ENCODE measurements at regions not wholly inside any gene's neighbourhood (a gene's known extent, or its start where the extent isn't known, plus 50 kb on each side); places are given as distances from the start of the nearest gene placed in this dataset.

DNA sequence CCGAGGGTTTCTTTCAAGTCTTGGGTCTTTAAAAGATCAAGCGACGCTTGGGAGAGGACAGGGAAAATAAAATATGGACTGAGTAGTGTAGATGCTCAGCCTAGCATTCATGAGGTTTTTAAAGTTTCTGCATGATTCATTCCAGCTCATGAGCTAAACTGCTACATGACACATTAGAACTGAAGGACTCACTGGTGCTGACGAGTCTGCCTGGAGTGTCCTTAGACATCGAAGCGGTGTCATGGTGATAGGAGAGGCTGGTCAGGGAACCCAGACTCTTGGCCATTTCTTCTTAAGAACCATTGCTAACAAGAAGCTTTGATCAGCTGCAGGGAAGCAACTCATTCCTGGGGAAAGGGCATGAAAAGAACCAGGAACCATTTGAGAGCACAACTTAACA lies 158.6 kb downstream of the TRIML1 start:
- no peak for TF ChIP-seq EP300 (IDR thresholded peaks at IDR 0.05)
- TF ChIP-seq, protein P1, sequence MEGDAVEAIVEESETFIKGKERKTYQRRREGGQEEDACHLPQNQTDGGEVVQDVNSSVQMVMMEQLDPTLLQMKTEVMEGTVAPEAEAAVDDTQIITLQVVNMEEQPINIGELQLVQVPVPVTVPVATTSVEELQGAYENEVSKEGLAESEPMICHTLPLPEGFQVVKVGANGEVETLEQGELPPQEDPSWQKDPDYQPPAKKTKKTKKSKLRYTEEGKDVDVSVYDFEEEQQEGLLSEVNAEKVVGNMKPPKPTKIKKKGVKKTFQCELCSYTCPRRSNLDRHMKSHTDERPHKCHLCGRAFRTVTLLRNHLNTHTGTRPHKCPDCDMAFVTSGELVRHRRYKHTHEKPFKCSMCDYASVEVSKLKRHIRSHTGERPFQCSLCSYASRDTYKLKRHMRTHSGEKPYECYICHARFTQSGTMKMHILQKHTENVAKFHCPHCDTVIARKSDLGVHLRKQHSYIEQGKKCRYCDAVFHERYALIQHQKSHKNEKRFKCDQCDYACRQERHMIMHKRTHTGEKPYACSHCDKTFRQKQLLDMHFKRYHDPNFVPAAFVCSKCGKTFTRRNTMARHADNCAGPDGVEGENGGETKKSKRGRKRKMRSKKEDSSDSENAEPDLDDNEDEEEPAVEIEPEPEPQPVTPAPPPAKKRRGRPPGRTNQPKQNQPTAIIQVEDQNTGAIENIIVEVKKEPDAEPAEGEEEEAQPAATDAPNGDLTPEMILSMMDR (IDR thresholded peaks at IDR 0.05), result no peak
- no peak for TF ChIP-seq POLR2A (IDR thresholded peaks at IDR 0.05)
- no peak for DNase-seq
- no peaks in the 10 kb centered on the region for H3K9me3 ChIP-seq
- H3K27me3 ChIP-seq, result no peaks in the 10 kb centered on the region
- H3K4me1 ChIP-seq (ENCODE audit: insufficient read depth), result no peaks in the 10 kb centered on the region
- H3K27ac ChIP-seq, result no peak overlapping the region
- intact Hi-C loops (cut with DNase I), result no loop called here
- 90 to 92% (median 92%) methylated on average over 6 of the region's 6 CpGs for WGBS, 3 donors
- H3K4me3 ChIP-seq, result no peak overlapping the region
- H3K36me3 ChIP-seq, result no peaks in the 10 kb centered on the region

- no peaks in the 10 kb centered on the region for H3K4me1 ChIP-seq (ENCODE audit: insufficient read depth)
- H3K4me3 ChIP-seq, result no peak overlapping the region
- no peaks in the 10 kb centered on the region for H3K27me3 ChIP-seq
- H3K36me3 ChIP-seq, result no peaks in the 10 kb centered on the region
- intact Hi-C loops (cut with DNase I), result no loop called here
- DNase-seq, result no peak
- TF ChIP-seq, protein P1 (IDR thresholded peaks at IDR 0.05), result no peak
- TF ChIP-seq POLR2A (IDR thresholded peaks at IDR 0.05), result no peak
- TF ChIP-seq EP300 (IDR thresholded peaks at IDR 0.05), result no peak
- H3K9me3 ChIP-seq, result no peaks in the 10 kb centered on the region
- WGBS, 3 donors, result 39 to 58% (median 41%) methylated on average over 7 of the region's 7 CpGs
- H3K27ac ChIP-seq, result no peak overlapping the region
Measured at GRCh38 chr4:188299161-188299560, 159.9 kb downstream of the TRIML1 start.

- H3K27me3 ChIP-seq, result no peaks in the 10 kb centered on the region
- no peaks in the 10 kb centered on the region for H3K4me1 ChIP-seq (ENCODE audit: insufficient read depth)
- no peak overlapping the region for H3K4me3 ChIP-seq
- DNase-seq, result no peak
- TF ChIP-seq EP300 (IDR thresholded peaks at IDR 0.05) (no peak), POLR2A (IDR thresholded peaks at IDR 0.05) (no peak)
- TF ChIP-seq, protein P1 (IDR thresholded peaks at IDR 0.05), result no peak
- no peak overlapping the region for H3K27ac ChIP-seq
- WGBS, 3 donors, result 15 to 22% (median 16%) methylated on average over 4 of the region's 4 CpGs
- intact Hi-C loops (cut with DNase I), result no loop called here
- no peaks in the 10 kb centered on the region for H3K36me3 ChIP-seq
- H3K9me3 ChIP-seq, result no peaks in the 10 kb centered on the region
Measured at GRCh38 chr4:188300385-188300784, 161.1 kb downstream of the TRIML1 start.

- no peaks in the 10 kb centered on the region for H3K36me3 ChIP-seq
- H3K4me3 ChIP-seq, result no peak overlapping the region
- no peaks in the 10 kb centered on the region for H3K9me3 ChIP-seq
- intact Hi-C loops (cut with DNase I), result no loop called here
- H3K27ac ChIP-seq, result no peak overlapping the region
- H3K27me3 ChIP-seq, result no peaks in the 10 kb centered on the region
- no peaks in the 10 kb centered on the region for H3K4me1 ChIP-seq (ENCODE audit: insufficient read depth)
- no peak for DNase-seq
- WGBS, 3 donors, result 58 to 70% (median 69%) methylated on average over 2 of the region's 2 CpGs
- TF ChIP-seq, protein P1 (IDR thresholded peaks at IDR 0.05), result no peak
- no peak for TF ChIP-seq EP300 (IDR thresholded peaks at IDR 0.05)
Measured at GRCh38 chr4:188305690-188306089, 166.4 kb downstream of the TRIML1 start.

- no peaks in the 10 kb centered on the region for H3K27me3 ChIP-seq
- intact Hi-C loops (cut with DNase I), result no loop called here
- TF ChIP-seq POLR2A (IDR thresholded peaks at IDR 0.05) (no peak), EP300 (IDR thresholded peaks at IDR 0.05) (no peak)
- TF ChIP-seq, protein P1 (IDR thresholded peaks at IDR 0.05), result no peak
- H3K27ac ChIP-seq, result no peak overlapping the region
- 74 to 84% (median 82%) methylated on average over 4 of the region's 4 CpGs for WGBS, 3 donors
- no peak for DNase-seq
- H3K4me1 ChIP-seq (ENCODE audit: insufficient read depth), result no peaks in the 10 kb centered on the region
- H3K9me3 ChIP-seq, result no peaks in the 10 kb centered on the region
- no peak overlapping the region for H3K4me3 ChIP-seq
- no peaks in the 10 kb centered on the region for H3K36me3 ChIP-seq
Measured at GRCh38 chr4:188307591-188307990, 168.3 kb downstream of the TRIML1 start.
